Ectodermal cell (in vitro differentiated cells): ENCODE measurements at regions not wholly inside any gene's neighbourhood (a gene's known extent, or its start where the extent isn't known, plus 50 kb on each side); places are given as distances from the start of the nearest gene placed in this dataset.

Experiments used
- H3K27ac ChIP-seq: 2 replicates; pipeline ENCODE4 v1.7.0; 2013; ENCODE audit warnings: mild to moderate bottlenecking, low read depth, low read length; ENCODE audit not compliant: insufficient read depth, poor library complexity, severe bottlenecking
- H3K27me3 ChIP-seq: 2 replicates; pipeline ENCODE4 v1.7.0; 2013; ENCODE audit warnings: mild to moderate bottlenecking, low read length; ENCODE audit not compliant: insufficient read depth, control insufficient read depth, poor library complexity, severe bottlenecking
- H3K36me3 ChIP-seq: one replicate; pipeline ENCODE4 v1.7.0; 2013; ENCODE audit warnings: low read length; ENCODE audit not compliant: control insufficient read depth, insufficient read depth
- H3K4me1 ChIP-seq: one replicate; pipeline ENCODE4 v1.7.0; 2013; ENCODE audit warnings: low read length; ENCODE audit not compliant: control insufficient read depth, insufficient read depth
- H3K4me3 ChIP-seq: 2 replicates; pipeline ENCODE4 v1.7.0; 2013; ENCODE audit warnings: low read depth, low read length, control low read depth; ENCODE audit not compliant: insufficient read depth
- H3K9me3 ChIP-seq: 2 replicates; pipeline ENCODE4 v1.7.0; 2013; ENCODE audit warnings: mild to moderate bottlenecking, low read length, moderate library complexity; ENCODE audit not compliant: control insufficient read depth
- WGBS, 2 experiments: methylation state at CpG; one replicate each; pipeline ENCODE4 v1.1.7; 2013; ENCODE audit warnings: missing lambda C conversion rate in 2 of 2; 5-methylcytosine and 5-hydroxymethylcytosine counted together

GRCh38 chr13:40197936-40198595, 468.4 kb downstream of the FOXO1 start:
- Histone ChIP-seq H3K9me3 (no peaks in the 10 kb centered on the region), H3K27ac (no peak overlapping the region), H3K4me3 (no peak overlapping the region), H3K36me3 (no peaks in the 10 kb centered on the region), H3K27me3 (no peaks in the 10 kb centered on the region), H3K4me1 (no peaks in the 10 kb centered on the region)
- 88 to 98% methylated on average over 4 of the region's 4 CpGs for WGBS, 2 experiments

- 92 to 94% methylated on average over 2 of the region's 2 CpGs for WGBS, 2 experiments
- H3K27ac ChIP-seq, result no peak overlapping the region
- H3K9me3 ChIP-seq, result no peaks in the 10 kb centered on the region
- no peaks in the 10 kb centered on the region for H3K36me3 ChIP-seq
- no peak overlapping the region for H3K4me3 ChIP-seq
- H3K4me1 ChIP-seq, result no peaks in the 10 kb centered on the region
- no peaks in the 10 kb centered on the region for H3K27me3 ChIP-seq
These were observed 466.0 kb downstream of the FOXO1 start for GRCh38 chr13:40200273-40200978.

- no peaks in the 10 kb centered on the region for H3K36me3 ChIP-seq
- H3K27me3 ChIP-seq, result no peaks in the 10 kb centered on the region
- H3K27ac ChIP-seq, result no peak overlapping the region
- no peaks in the 10 kb centered on the region for H3K9me3 ChIP-seq
- no peaks in the 10 kb centered on the region for H3K4me1 ChIP-seq
- 100% methylated on average over 1 of the region's 1 CpG for WGBS, 2 experiments
- H3K4me3 ChIP-seq, result no peak overlapping the region
These were observed 462.2 kb downstream of the FOXO1 start for GRCh38 chr13:40204246-40204645.

GRCh38 chr13:40205771-40206240, 460.6 kb downstream of the FOXO1 start:
- Histone ChIP-seq H3K36me3 (no peaks in the 10 kb centered on the region), H3K27me3 (no peaks in the 10 kb centered on the region), H3K4me3 (no peak overlapping the region), H3K27ac (no peak overlapping the region), H3K4me1 (no peaks in the 10 kb centered on the region), H3K9me3 (no peaks in the 10 kb centered on the region)
- 93 to 94% methylated on average over 4 of the region's 4 CpGs for WGBS, 2 experiments

- WGBS, 2 experiments, result 91 to 95% methylated on average over 6 of the region's 6 CpGs
- Histone ChIP-seq H3K4me1 (no peaks in the 10 kb centered on the region), H3K4me3 (no peak overlapping the region), H3K27me3 (no peaks in the 10 kb centered on the region), H3K9me3 (no peaks in the 10 kb centered on the region), H3K27ac (no peak overlapping the region), H3K36me3 (no peaks in the 10 kb centered on the region)
These were observed 460.0 kb downstream of the FOXO1 start for GRCh38 chr13:40206241-40207000.

- no peak overlapping the region for H3K4me3 ChIP-seq
These were observed 459.4 kb downstream of the FOXO1 start for GRCh38 chr13:40207001-40207478.

GRCh38 chr13:40208517-40208916, 457.9 kb downstream of the FOXO1 start:
- H3K27ac ChIP-seq, result no peak overlapping the region
- no peaks in the 10 kb centered on the region for H3K36me3 ChIP-seq
- 93 to 96% methylated on average over 4 of the region's 4 CpGs for WGBS, 2 experiments
- no peaks in the 10 kb centered on the region for H3K27me3 ChIP-seq
- no peak overlapping the region for H3K4me3 ChIP-seq
- H3K4me1 ChIP-seq, result no peaks in the 10 kb centered on the region
- H3K9me3 ChIP-seq, result no peaks in the 10 kb centered on the region

More at GRCh38 chr13:40207001-40207478, 459.4 kb downstream of the FOXO1 start:
- Histone ChIP-seq H3K4me1 (no peaks in the 10 kb centered on the region), H3K36me3 (no peaks in the 10 kb centered on the region), H3K27me3 (no peaks in the 10 kb centered on the region), H3K9me3 (no peaks in the 10 kb centered on the region), H3K27ac (no peak overlapping the region)
- 93 to 98% methylated on average over 6 of the region's 6 CpGs for WGBS, 2 experiments

GRCh38 chr13:40210865-40211585, 455.4 kb downstream of the FOXO1 start:
- H3K27ac ChIP-seq, result no peak overlapping the region
- 93% methylated on average over 4 of the region's 4 CpGs for WGBS, 2 experiments
- H3K9me3 ChIP-seq, result no peaks in the 10 kb centered on the region
- no peaks in the 10 kb centered on the region for H3K4me1 ChIP-seq
- H3K27me3 ChIP-seq, result no peaks in the 10 kb centered on the region
- no peak overlapping the region for H3K4me3 ChIP-seq
- H3K36me3 ChIP-seq, result no peaks in the 10 kb centered on the region

GRCh38 chr13:40211586-40211968, 454.9 kb downstream of the FOXO1 start:
- H3K27me3 ChIP-seq, result no peaks in the 10 kb centered on the region
- WGBS, 2 experiments, result 89% methylated on average over 3 of the region's 3 CpGs
- H3K4me3 ChIP-seq, result no peak overlapping the region
- H3K36me3 ChIP-seq, result no peaks in the 10 kb centered on the region
- no peaks in the 10 kb centered on the region for H3K9me3 ChIP-seq
- H3K4me1 ChIP-seq, result no peaks in the 10 kb centered on the region
- H3K27ac ChIP-seq, result no peak overlapping the region
